AG09309 (cell line): ENCODE measurements at regions not wholly inside any gene's neighbourhood (a gene's known extent, or its start where the extent isn't known, plus 50 kb on each side); places are given as distances from the start of the nearest gene placed in this dataset.
"Not testable (repeated sequence)": the region's sequence is repeated elsewhere in the genome, so short reads cannot be mapped to it uniquely, and the experiment has no call there.

Experiments used
- DNase-seq: peaks from one replicate; pipeline ENCODE4 v3.0.0-alpha.2; 2010; ENCODE audit warnings: low read depth
- H3K4me3 ChIP-seq: 2 replicates; pipeline ENCODE4 v1.5.1; 2011; ENCODE audit warnings: mild to moderate bottlenecking, low read depth, low read length, moderate library complexity; ENCODE audit not compliant: control insufficient read depth
- TF ChIP-seq, protein P1 (sequence below): IDR thresholded peaks from 2 replicates; pipeline ENCODE4 v1.5.1; 2011; ENCODE audit warnings: mild to moderate bottlenecking, low read depth, low read length, inconsistent platforms; ENCODE audit not compliant: insufficient read depth, control insufficient read depth; ENCODE audit errors: missing control alignments

DNA sequence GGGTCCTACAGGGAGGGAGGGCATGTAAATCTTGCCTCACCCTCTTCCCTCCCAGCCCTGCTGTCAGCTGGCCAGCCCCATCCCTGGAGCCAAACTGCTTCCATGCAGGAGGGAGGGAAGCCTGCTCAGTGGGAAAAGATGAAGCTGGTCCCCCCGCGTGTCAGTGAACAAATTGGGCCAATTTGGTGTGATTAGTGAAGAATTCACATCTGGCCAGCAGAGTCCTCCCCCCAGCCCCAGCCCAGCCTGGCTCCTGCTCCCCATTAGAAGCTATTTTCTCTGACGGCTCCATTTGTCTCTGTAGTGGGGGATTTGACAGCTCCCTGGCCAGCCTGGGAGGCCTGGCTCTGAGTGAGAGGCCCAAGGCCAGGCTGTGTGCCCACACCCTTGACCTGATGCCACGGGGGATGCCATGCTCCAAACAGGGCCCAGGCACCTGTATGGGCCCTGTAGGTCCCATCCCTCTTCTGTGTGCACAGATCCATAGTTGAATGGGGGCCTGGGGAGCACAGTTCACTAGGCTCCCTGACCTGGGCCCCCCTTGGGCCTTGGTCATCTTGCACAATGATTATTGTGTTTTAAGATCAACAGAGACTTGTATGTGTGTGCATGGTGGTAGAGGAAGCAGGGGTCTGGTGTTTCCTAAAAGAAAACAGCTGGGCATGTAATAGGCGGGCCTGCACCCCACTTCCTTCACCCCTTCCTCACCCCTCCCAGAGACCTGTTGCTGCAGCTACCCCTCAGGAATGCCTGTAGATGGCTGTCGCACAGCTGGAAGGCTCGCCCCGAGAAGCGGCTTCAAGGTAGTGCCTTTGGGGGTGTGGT lies 50.7 kb upstream of the TAC4 start:
- TF ChIP-seq, protein P1, sequence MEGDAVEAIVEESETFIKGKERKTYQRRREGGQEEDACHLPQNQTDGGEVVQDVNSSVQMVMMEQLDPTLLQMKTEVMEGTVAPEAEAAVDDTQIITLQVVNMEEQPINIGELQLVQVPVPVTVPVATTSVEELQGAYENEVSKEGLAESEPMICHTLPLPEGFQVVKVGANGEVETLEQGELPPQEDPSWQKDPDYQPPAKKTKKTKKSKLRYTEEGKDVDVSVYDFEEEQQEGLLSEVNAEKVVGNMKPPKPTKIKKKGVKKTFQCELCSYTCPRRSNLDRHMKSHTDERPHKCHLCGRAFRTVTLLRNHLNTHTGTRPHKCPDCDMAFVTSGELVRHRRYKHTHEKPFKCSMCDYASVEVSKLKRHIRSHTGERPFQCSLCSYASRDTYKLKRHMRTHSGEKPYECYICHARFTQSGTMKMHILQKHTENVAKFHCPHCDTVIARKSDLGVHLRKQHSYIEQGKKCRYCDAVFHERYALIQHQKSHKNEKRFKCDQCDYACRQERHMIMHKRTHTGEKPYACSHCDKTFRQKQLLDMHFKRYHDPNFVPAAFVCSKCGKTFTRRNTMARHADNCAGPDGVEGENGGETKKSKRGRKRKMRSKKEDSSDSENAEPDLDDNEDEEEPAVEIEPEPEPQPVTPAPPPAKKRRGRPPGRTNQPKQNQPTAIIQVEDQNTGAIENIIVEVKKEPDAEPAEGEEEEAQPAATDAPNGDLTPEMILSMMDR = no peak
- no peak for DNase-seq
- H3K4me3 ChIP-seq = no peak overlapping the region

DNA sequence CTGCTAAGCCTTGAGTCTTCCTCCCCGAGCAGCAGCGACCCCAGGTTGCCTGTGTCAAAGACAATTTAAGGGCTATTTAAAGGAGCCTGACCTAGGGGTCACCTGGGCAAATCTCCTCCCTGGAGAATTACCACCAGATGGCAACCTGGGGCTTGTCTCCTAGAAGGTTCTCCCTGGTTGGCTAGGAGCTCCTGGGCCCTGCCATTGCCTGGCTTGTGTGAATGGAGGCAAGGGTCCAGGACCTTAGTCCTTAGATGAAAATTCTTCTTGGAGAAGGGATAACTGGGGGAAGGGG lies 51.3 kb upstream of the TAC4 start:
- no peak overlapping the region for H3K4me3 ChIP-seq
- TF ChIP-seq, protein P1 = peak; percentile 35
- no peak for DNase-seq

DNA sequence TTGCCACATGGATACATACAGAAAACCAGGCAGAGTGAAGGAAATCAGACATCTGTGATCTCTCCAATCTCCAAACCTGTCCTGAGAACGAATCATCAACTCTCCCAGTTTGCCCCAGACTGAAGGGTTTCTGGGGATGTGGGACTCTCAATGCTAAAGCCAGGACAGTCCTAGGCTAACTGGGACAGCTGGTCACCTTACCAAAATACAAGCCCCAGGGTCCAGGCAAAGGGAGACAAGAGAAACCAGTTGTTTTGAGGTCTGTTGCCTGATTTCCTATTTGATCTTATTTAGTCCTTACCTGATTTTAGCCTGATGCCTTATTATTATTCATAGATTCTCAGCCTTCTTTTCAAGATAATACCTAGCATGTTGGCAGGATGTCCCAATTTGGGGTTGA lies 51.7 kb upstream of the TAC4 start:
- TF ChIP-seq, protein P1 = no peak
- no peak for DNase-seq
- H3K4me3 ChIP-seq = no peak overlapping the region

DNA sequence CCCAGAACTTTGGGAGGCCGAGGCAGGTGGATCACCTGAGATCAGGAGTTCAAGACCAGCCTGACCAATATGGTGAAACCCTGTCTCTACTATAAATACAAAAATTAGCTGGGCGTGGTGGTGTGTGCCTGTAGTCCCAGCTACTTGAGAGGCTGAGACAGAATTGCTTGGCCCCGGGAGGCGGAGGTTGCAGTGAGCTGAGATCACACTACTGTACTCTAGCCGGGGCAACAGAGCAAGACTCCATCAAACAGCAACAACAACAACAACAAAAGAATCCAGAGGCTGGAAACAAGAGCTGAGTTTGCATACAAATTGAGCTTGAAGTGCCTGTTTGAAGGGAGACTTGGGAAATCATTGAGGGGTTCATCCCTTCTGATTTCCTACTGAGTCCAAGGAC lies 52.9 kb upstream of the TAC4 start:
- DNase-seq, H3K4me3 ChIP-seq: not testable (repeated sequence)

DNA sequence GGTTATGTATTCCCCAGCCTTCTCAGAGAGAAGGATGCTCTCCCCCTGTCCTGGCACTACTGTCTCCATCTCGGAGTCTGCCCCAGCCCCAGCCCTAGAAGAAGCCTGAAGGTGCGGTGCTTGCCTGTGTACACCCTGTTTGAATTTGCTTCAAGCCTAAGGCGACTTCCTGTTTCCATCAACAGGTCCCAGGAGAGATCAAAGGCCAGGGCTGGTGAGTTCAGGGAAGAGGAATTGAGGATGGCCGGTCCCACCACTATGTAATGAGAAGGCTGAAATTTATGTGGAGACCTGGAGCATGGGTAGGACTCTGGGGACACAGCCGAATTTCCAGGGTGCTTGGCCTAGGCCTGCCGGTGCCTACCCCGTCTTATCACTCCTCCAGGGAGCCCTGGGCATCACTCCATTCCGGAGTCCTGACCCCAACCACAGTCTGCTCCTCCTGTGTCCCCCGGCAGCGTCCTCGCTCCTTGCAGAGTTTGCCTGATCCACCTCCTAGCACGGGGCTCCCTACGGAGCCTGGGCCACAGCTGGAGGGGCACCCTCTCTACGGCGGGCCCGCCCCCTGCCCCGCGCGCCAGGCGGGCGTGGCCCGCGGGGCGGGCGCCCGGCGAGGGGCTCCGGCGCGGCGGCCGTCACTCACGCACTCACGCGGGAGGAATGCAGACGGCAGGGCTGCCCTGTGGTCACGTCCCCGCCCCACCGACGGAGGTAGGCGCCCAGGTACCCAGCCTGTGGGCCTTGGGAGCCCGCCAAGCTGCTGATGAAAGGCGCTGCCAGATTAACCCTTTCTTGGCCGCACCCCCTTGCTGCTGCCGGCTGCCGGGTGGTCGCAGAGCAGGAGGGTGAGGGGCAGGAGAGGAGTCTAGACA lies 53.8 kb upstream of the TAC4 start:
- H3K4me3 ChIP-seq = no peak overlapping the region
- no peak for DNase-seq
- TF ChIP-seq, protein P1 = no peak

DNA sequence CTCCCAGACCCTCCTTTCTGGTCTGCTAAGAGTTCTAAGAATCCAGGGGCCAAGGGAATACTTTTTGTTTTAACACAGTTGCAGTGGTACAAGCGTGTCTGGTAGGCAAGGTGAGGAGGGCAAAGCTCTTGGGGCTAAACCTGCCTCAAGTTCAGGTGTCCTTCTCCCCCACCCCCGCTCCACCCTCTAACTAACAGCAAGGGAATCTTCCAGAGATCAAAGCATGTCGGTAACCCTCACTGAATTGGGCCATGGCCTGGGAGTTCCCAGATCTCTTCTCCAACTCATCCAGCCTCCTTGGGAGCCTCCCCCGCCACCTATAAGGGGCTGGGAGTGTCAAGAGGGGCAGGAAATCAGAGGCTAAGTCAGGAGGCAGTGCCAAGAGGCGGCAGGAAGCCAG lies 55.7 kb upstream of the TAC4 start:
- TF ChIP-seq, protein P1 = no peak

DNA sequence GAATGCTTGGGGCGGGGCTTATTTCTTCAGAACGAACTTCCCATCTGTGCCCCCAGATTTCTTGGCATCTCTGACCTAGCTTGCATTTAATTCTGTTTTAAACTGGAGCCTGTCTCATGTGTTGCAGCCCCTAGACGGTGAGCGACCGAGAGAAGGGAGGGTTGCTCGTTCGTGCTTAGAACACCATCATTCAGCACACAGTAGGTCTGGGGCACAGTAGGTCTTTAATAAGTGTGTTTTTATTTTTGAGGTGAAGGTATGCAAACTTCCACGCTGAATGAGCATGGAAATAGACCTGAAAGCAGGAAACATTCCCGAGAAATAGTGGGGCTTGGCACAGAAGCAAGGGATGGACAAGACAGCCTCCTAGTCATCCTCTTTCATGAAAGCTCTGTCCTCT lies 57.0 kb upstream of the TAC4 start:
- TF ChIP-seq, protein P1 = no peak
- H3K4me3 ChIP-seq = no peak overlapping the region
- no peak for DNase-seq

More for the DNA sequence above, 55.7 kb upstream of the TAC4 start:
- no peak overlapping the region for H3K4me3 ChIP-seq
- DNase-seq = no peak
